IMR-90 (cell line): ENCODE measurements at regions not wholly inside any gene's neighbourhood (a gene's known extent, or its start where the extent isn't known, plus 50 kb on each side); places are given as distances from the start of the nearest gene placed in this dataset.

Experiments used
- ATAC-seq: fragments of 200-7000 bp; cut with Tn5 transposase; 2 replicates; pipeline ENCODE4 v1.9.1; 2020; ENCODE audit warnings: low read depth, mild to moderate bottlenecking, moderate library complexity
- BruUV-seq: library from RNA; stranded (reverse); fragments of 400-500 nt; replicated peaks from 2 replicates; lab custom pipeline; 2021; lab: Mats Ljungman, UMichigan
- CTCF ChIA-PET: fragments of 300-600 bp; formaldehyde crosslinking; extraction: SDS; loops from one replicate; lab custom pipeline; 2021; ENCODE audit warnings: antibody characterized with exemption; lab: Yijun Ruan, JAX
- POLR2A ChIA-PET: fragments of 300-600 bp; sonication (Branson Sonifier 250); formaldehyde crosslinking; loops from one replicate; lab custom pipeline; 2022; ENCODE audit warnings: antibody characterized with exemption; ENCODE audit not compliant: unreplicated experiment; lab: Charles Lee
- DNase-seq: peaks from one replicate; pipeline ENCODE4 v3.0.0; 2013
- H2AFZ ChIP-seq: replicated peaks from 2 replicates; pipeline ENCODE3; 2013; ENCODE audit warnings: low read length, mild to moderate bottlenecking; ENCODE audit not compliant: poor library complexity
- H2AK5ac ChIP-seq: 2 replicates; pipeline ENCODE4 v1.6.1; 2013; ENCODE audit warnings: low read depth, low read length, inconsistent platforms
- H2AK9ac ChIP-seq: replicated peaks from 2 replicates; pipeline ENCODE3; 2013; ENCODE audit warnings: mild to moderate bottlenecking, low read depth, low read length, moderate library complexity; ENCODE audit not compliant: poor library complexity
- H2BK120ac ChIP-seq: 2 replicates; pipeline ENCODE4 v1.6.1; 2013; ENCODE audit warnings: low read depth, low read length, inconsistent platforms
- H2BK15ac ChIP-seq: 3 replicates; pipeline ENCODE4 v1.6.1; 2013; ENCODE audit warnings: low read depth, low read length, inconsistent platforms
- H2BK20ac ChIP-seq: 2 replicates; pipeline ENCODE4 v1.6.1; 2013; ENCODE audit warnings: low read depth, mild to moderate bottlenecking, inconsistent platforms, low read length, moderate library complexity
- H2BK5ac ChIP-seq: 2 replicates; pipeline ENCODE4 v1.6.1; 2013; ENCODE audit warnings: mild to moderate bottlenecking, low read depth, low read length, inconsistent platforms; ENCODE audit not compliant: poor library complexity, severe bottlenecking
- H3K14ac ChIP-seq: replicated peaks from 2 replicates; pipeline ENCODE4 v1.6.1; 2013; ENCODE audit warnings: low read depth, low read length, inconsistent platforms
- H3K18ac ChIP-seq: 2 replicates; pipeline ENCODE4 v1.6.1; 2013; ENCODE audit warnings: low read depth, low read length, control low read depth
- H3K23ac ChIP-seq: 2 replicates; pipeline ENCODE4 v1.6.1; 2013; ENCODE audit warnings: low read depth, low read length, inconsistent platforms
- H3K27ac ChIP-seq: 2 replicates; pipeline ENCODE4 v1.5.1; 2013; ENCODE audit warnings: mild to moderate bottlenecking, control low read depth, low read length; ENCODE audit not compliant: insufficient read depth
- H3K27me3 ChIP-seq: 2 replicates; pipeline ENCODE4 v1.6.1; 2013; ENCODE audit warnings: low read length; ENCODE audit not compliant: control insufficient read depth, insufficient read depth
- H3K36me3 ChIP-seq: 2 replicates; pipeline ENCODE4 v1.6.1; 2013; ENCODE audit warnings: low read length, mixed read lengths; ENCODE audit not compliant: control insufficient read depth, insufficient read depth
- H3K4ac ChIP-seq: 2 replicates; pipeline ENCODE4 v1.6.1; 2013; ENCODE audit warnings: low read depth, low read length, inconsistent platforms
- H3K4me1 ChIP-seq: 2 replicates; pipeline ENCODE4 v1.6.1; 2013; ENCODE audit warnings: low read length, mixed read lengths; ENCODE audit not compliant: control insufficient read depth, insufficient read depth
- H3K4me2 ChIP-seq: 2 replicates; pipeline ENCODE4 v1.6.1; 2013; ENCODE audit warnings: low read depth, mild to moderate bottlenecking, control low read depth, low read length, moderate library complexity
- H3K4me3 ChIP-seq: 2 replicates; pipeline ENCODE4 v1.5.1; 2013; ENCODE audit warnings: low read depth, mild to moderate bottlenecking, control low read depth, low read length, moderate library complexity; ENCODE audit not compliant: insufficient read depth
- H3K56ac ChIP-seq: 2 replicates; pipeline ENCODE4 v1.6.1; 2013; ENCODE audit warnings: low read length, inconsistent platforms; ENCODE audit not compliant: insufficient read depth; ENCODE audit errors: extremely low read depth
- H3K79me1 ChIP-seq, 2 experiments: 2 replicates each; pipeline ENCODE4 v1.6.1; 2013; ENCODE audit warnings: low read length in 2 of 2, inconsistent platforms in 1 of 2, low read depth in 1 of 2
- H3K9ac ChIP-seq: 2 replicates; pipeline ENCODE4 v1.6.1; 2013; ENCODE audit warnings: low read depth, low read length, control low read depth
- H3K9me1 ChIP-seq: 2 replicates; pipeline ENCODE4 v1.6.1; 2013; ENCODE audit warnings: low read length, inconsistent platforms; ENCODE audit not compliant: insufficient read depth
- H3K9me3 ChIP-seq: 2 replicates; pipeline ENCODE4 v1.6.1; 2013; ENCODE audit warnings: low read length; ENCODE audit not compliant: control insufficient read depth, insufficient read depth
- H4K20me1 ChIP-seq: 2 replicates; pipeline ENCODE4 v1.6.1; 2013; ENCODE audit warnings: low read length, inconsistent platforms; ENCODE audit not compliant: insufficient read depth
- H4K5ac ChIP-seq: 2 replicates; pipeline ENCODE4 v1.6.1; 2013; ENCODE audit warnings: mild to moderate bottlenecking, low read depth, low read length, control low read depth
- H4K8ac ChIP-seq, 2 experiments: 2 replicates each; pipeline ENCODE4 v1.6.1; 2013; ENCODE audit warnings: low read depth in 2 of 2, low read length in 2 of 2, control low read depth in 1 of 2, inconsistent platforms in 1 of 2
- H4K91ac ChIP-seq: 2 replicates; pipeline ENCODE4 v1.6.1; 2013; ENCODE audit warnings: low read depth, low read length, inconsistent platforms; ENCODE audit not compliant: insufficient read depth
- BHLHE40 ChIP-seq: fragments of 150-350 bp; IDR thresholded peaks from 2 replicates; pipeline ENCODE4 v1.6.1; 2016; ENCODE audit warnings: mild to moderate bottlenecking, low read depth, low read length
- CEBPB ChIP-seq: IDR thresholded peaks from 2 replicates; pipeline ENCODE4 v1.6.1; 2012; ENCODE audit warnings: low read depth, low read length, improper control_type of control experiment
- MAZ ChIP-seq: IDR thresholded peaks from 2 replicates; pipeline ENCODE4 v1.6.1; 2012; ENCODE audit warnings: low read depth, mild to moderate bottlenecking, low read length, improper control_type of control experiment, moderate library complexity, borderline replicate concordance
- MXI1 ChIP-seq: IDR thresholded peaks from 2 replicates; pipeline ENCODE4 v1.6.1; 2012; ENCODE audit warnings: low read depth, mild to moderate bottlenecking, low read length, moderate library complexity, borderline replicate concordance
- NFE2L2 ChIP-seq: fragments of 150-350 bp; IDR thresholded peaks from 2 replicates; pipeline ENCODE4 v1.6.1; 2016; ENCODE audit warnings: low read depth, mild to moderate bottlenecking, low read length
- POLR2A ChIP-seq: IDR thresholded peaks from 2 replicates; pipeline ENCODE4 v1.6.1; 2012; ENCODE audit warnings: mild to moderate bottlenecking, low read depth, low read length
- RCOR1 ChIP-seq: IDR thresholded peaks from 2 replicates; pipeline ENCODE4 v1.6.1; 2012; ENCODE audit warnings: mild to moderate bottlenecking, low read length, improper control_type of control experiment; ENCODE audit not compliant: insufficient replicate concordance
- WGBS, 2 experiments: methylation state at CpG; one replicate each; pipeline versions ENCODE4 v1.1.5 to v1.1.7; 2013; ENCODE audit warnings: missing lambda C conversion rate in 2 of 2; ENCODE audit not compliant: insufficient read length in 1 of 2; ENCODE audit errors: extremely low coverage in 2 of 2; 5-methylcytosine and 5-hydroxymethylcytosine counted together
- dilution Hi-C: fragments of 300-500 bp; cut with HindIII; formaldehyde crosslinking; loops from one replicate; pipeline ENCODE4 v1.14.3; 2018; ENCODE audit warnings: low sequenced_read_pairs; ENCODE audit not compliant: unreplicated experiment
- in situ Hi-C: fragments of 300-500 bp; cut with MboI; formaldehyde crosslinking; loops from 3 replicates; pipeline ENCODE4 v1.14.3; 2019; ENCODE audit warnings: low sequenced_read_pairs, inconsistent platforms, mixed read lengths
- intact Hi-C: fragments of 100-400 bp; cut with micrococcal nuclease; formaldehyde crosslinking; loops from 2 replicates; pipeline ENCODE4 v1.10.0; 2022
- TF ChIP-seq, protein P1 (sequence below): fragments of 150-350 bp; IDR thresholded peaks from 2 replicates; pipeline ENCODE4 v1.6.1; 2016; ENCODE audit warnings: low read depth, mild to moderate bottlenecking, low read length, moderate library complexity, borderline replicate concordance
- TF ChIP-seq, protein P2 (sequence below): conservative IDR thresholded peaks from 2 replicates; pipeline ENCODE4 v1.5.1; 2012; ENCODE audit warnings: mild to moderate bottlenecking, low read depth, low read length, improper control_type of control experiment

DNA sequence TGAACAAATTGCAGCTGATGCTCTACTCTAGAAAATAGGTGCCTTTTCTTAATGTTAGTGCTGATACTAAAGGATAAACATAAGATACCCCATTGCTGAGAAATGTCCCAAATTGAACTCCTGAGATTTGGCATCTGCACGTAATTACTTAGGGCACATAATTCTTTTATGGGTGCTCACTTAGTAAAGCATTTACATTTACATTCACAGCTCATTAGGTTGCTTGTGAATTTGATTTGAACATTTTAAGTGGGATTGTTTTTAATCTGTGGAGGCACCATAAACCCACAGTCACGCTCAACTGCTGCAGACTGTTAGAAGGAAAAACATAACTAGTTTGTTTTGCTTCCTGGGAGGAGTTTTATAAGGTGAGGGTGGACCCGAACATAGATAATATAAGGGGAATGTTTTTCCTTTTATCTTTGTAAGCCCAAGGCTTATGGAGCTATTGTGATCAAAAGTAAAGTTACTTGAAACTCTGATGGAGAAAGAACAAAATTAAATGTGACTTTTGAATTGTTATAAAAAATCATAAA, 560.8 kb downstream of the REEP3 start:
- Histone ChIP-seq H3K79me1 (no peaks in the 10 kb centered on the region), H3K23ac (no peak overlapping the region), H2AK9ac (no peak overlapping the region), H3K56ac (no peak overlapping the region), H3K14ac (no peak overlapping the region), H3K18ac (no peak overlapping the region), H3K9me3 (no peaks in the 10 kb centered on the region), H2AK5ac (no peak overlapping the region), H2BK5ac (no peak overlapping the region), H4K5ac (no peak overlapping the region), H2BK120ac (no peak overlapping the region), H2BK15ac (no peak overlapping the region), H4K20me1 (no peaks in the 10 kb centered on the region), H3K27me3 (no peaks in the 10 kb centered on the region), H3K9ac (no peak overlapping the region), H4K8ac (no peak overlapping the region), H3K4me1 (no peaks in the 10 kb centered on the region), H3K4ac (no peak overlapping the region), H3K4me2 (no peak overlapping the region), H2BK20ac (no peak overlapping the region), H2AFZ (no peak overlapping the region), H4K91ac (no peak overlapping the region), H3K36me3 (no peaks in the 10 kb centered on the region), H3K27ac (no peak overlapping the region), H3K9me1 (no peaks in the 10 kb centered on the region), H3K4me3 (no peak overlapping the region)
- TF ChIP-seq, protein P1, sequence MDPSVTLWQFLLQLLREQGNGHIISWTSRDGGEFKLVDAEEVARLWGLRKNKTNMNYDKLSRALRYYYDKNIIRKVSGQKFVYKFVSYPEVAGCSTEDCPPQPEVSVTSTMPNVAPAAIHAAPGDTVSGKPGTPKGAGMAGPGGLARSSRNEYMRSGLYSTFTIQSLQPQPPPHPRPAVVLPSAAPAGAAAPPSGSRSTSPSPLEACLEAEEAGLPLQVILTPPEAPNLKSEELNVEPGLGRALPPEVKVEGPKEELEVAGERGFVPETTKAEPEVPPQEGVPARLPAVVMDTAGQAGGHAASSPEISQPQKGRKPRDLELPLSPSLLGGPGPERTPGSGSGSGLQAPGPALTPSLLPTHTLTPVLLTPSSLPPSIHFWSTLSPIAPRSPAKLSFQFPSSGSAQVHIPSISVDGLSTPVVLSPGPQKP = no peak
- no peak for TF ChIP-seq BHLHE40
- no peak for TF ChIP-seq POLR2A
- no peak for TF ChIP-seq NFE2L2
- TF ChIP-seq MAZ = no peak
- TF ChIP-seq MXI1 = no peak
- TF ChIP-seq, protein P2, sequence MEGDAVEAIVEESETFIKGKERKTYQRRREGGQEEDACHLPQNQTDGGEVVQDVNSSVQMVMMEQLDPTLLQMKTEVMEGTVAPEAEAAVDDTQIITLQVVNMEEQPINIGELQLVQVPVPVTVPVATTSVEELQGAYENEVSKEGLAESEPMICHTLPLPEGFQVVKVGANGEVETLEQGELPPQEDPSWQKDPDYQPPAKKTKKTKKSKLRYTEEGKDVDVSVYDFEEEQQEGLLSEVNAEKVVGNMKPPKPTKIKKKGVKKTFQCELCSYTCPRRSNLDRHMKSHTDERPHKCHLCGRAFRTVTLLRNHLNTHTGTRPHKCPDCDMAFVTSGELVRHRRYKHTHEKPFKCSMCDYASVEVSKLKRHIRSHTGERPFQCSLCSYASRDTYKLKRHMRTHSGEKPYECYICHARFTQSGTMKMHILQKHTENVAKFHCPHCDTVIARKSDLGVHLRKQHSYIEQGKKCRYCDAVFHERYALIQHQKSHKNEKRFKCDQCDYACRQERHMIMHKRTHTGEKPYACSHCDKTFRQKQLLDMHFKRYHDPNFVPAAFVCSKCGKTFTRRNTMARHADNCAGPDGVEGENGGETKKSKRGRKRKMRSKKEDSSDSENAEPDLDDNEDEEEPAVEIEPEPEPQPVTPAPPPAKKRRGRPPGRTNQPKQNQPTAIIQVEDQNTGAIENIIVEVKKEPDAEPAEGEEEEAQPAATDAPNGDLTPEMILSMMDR = no peak
- TF ChIP-seq CEBPB = no peak
- no peak for TF ChIP-seq RCOR1
- ATAC-seq (no peak), DNase-seq (no peak)
- ChIA-PET POLR2A (no interaction called here), CTCF (no interaction called here)
- WGBS, 2 experiments = 0% methylated on average over 1 of the region's 3 CpGs; no CpG with 5 or more reads in 1 of the 2 experiments
- dilution Hi-C loops = no loop called here
- in situ Hi-C loops = no loop called here
- no TSS peak for BruUV-seq
- intact Hi-C loops = no loop called here
